NCI-H1048 (cell line): ENCODE measurements at regions not wholly inside any gene's neighbourhood (a gene's known extent, or its start where the extent isn't known, plus 50 kb on each side); places are given as distances from the start of the nearest gene placed in this dataset.

Experiments used
- DNase-seq: peaks from one replicate; lab custom pipeline; 2025; lab: John Stamatoyannopoulos, UW

DNA sequence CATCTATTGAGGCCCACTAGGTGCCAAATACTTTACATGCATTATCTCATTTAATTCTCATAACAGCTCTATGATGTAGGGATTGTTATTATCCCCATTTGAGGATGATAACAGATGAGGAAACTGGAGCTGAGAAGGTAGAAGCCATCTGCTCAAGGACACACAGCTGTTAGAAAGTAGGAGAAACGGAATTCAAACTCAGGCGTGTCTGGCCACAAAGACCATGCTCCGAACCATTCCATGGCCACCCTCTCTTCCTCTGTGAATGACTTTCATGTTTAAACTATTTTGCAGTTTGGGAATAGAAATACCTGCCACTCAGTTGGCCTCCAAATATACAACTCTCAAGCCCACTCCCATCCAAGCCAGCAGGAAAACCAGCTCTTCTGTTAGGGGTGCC, 87.6 kb upstream of the ANKRD55 start:
- DNase-seq = no peak

DNA sequence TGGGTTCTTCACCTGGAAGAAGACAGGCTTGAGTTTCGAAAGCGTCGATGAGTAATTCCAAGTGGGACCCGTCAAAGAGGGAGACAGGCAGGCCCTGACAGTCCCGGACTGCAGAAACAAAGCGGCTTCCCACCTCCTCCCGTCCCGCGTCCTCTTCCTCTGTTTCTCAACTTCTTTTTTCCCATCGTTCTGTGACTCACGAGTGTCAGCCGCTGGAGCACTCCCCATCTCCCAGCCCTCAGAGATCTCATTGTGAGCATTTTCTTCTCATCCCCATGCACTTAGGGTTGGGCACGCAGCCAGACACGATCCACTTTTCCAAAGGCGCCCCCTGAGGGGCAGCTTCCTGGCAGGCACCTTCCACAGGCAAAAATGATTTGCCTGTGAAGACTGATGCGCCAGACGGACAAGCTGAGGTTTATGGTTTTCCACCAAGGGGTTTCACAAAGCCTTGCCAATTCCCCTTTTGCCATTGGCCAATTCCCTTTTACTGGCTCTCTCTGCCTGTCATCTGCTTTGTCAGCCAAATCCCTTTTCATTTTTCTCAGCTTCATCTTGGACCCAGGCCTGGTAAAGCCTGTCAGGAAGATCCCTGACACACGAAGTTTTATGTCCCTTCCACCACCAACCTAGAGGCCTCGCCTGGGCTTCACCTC, 86.5 kb upstream of the ANKRD55 start:
- no peak for DNase-seq

DNA sequence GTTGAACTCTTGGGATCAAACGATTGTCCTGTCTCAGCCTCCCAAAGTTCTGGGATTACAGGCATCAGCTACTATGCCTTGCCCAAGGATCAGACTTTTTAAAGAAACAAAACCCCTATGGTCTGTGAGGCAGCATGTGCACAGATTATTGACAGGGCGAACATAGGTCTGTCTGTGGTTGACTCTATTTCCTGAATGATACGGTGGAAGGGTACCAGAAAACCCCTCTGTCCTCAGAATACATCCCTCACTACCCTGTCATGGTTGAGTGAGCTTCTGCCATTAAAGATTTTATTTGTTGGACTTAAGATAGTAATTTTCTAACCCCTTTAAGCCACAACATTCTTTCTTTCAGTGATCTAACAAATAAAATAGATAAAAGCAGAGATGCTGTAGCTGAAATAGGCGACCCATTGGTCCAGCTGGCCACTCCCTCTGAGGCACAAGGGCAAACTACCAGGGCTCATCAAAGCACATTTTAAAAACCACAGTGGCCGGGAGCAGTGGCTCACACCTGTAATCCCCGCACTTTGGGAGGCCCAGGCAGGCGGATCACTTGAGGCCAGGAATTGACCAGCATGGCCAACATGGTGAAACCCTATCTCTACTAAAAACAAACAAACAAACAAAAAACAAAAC, 84.9 kb upstream of the ANKRD55 start:
- no peak for DNase-seq

DNA sequence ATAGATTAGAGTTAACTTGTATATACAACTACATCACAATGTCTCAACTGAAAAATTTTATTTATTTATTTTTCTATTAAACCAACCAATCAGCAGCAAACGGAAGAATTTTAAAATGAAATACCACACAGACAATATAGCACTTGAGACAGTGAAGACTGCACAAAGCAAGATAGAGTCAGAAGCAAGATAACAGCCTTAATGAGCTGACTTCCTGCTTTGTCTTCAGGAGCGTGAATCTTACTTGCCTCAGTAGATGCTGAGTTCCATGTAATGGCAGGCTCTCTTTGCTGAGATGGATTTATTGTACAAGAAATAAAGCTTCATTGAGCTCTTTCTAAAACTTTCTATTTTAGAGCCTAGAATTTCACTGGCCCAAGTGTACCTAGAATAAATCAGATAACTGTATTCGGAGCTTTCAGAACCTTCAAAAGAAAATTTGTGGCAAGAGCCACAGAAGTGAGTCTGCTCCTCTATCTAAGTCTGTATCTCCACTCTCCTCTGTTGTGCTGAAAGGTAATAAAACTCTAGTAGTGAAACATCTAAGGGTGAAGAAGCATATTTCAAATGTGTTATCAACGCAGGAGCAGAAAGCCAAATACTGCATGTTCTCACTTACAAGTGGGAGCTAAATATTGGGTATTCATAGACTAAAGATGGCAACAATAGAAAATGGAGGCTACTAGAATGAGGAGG, 83.3 kb upstream of the ANKRD55 start:
- DNase-seq = no peak

DNA sequence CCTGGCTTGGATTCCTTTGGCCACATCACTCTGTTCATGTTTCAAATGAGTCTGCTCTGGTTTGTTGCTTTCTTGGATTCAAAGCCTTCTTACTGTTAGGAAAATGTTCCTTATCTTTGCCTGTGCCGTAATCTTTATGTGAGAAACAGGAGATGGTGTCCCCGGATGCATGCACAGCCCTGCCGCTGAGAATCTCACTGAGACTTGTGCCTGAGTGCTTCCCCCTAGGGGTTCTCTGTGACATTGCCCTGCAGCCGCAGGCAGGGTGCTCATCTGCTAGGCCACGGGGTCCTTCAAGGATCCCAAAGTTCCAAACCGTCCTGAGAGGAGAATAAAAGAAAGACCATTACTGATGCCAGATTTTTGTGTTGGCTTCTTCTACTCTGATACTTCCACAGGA, 81.4 kb upstream of the ANKRD55 start:
- no peak for DNase-seq

DNA sequence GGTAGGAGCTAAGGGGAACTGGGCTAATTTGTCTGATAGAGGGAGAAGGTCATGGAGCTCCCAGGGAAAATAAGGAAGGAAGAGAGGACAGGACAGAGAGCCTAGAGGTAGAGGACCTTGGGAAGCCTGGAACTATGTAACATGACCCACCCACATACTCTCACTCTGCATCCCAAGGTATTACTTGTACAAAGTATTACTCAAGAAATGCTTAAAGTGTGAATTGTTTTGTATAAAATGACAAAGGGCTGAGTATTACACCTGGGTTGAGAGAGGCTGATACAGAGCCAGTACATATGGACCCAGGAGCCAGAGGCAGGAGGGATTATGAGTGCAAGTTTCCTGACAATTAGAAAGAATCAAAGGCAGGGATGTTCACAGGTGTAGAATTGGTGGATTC, 80.5 kb upstream of the ANKRD55 start:
- no peak for DNase-seq

DNA sequence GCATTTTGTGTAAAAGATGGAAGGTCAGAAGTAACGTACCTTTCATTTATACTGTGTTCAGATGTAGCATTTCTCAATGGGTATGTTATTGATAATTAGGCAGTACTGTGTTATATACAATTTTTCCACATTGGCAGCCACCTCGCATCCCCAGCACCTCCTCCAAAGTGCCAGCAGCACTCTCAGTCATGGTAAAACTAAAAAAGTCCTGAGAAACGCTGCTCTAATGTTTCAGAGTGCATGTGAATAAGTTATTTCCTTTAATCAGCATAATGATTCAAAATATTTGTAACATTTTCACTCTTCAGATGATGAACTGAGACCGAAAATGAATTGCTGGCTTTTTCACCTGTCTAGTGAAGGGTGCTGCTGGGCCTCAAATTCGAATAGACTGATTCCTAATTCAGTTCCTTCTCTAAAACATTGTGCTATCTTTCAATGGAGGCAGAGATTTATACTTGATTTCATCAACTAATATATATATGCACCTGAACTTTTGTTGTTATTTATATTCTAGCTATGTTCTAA, 79.9 kb upstream of the ANKRD55 start:
- no peak for DNase-seq

DNA sequence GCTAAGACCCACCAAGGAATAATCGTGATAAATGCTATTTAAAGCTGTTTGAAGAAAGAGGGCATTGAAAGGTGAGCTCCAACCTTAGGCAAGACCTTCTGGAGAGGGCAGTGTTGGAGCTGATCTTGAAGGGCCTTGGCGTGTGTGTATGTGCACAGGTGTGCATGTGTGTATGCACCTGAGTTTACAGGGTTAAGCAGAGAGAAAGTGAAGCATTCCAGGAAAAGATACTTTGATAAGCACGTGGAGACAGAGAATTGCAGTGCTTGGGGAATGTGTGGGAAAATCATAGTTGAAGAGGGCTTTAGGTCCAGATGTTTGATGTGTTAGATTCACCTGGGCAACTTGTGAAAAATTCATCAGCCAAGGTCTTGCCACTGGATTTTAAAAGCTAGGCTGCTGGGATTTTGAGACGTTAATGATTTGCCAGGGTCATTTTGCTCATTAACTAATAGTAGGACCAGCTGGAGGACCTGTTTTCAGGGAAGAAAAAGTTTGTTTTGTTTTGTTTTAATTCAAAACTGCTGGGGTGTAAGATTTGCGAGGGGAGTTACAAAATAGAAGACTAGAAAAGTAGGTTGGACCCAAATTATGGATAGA, 78.3 kb upstream of the ANKRD55 start:
- DNase-seq = no peak

DNA sequence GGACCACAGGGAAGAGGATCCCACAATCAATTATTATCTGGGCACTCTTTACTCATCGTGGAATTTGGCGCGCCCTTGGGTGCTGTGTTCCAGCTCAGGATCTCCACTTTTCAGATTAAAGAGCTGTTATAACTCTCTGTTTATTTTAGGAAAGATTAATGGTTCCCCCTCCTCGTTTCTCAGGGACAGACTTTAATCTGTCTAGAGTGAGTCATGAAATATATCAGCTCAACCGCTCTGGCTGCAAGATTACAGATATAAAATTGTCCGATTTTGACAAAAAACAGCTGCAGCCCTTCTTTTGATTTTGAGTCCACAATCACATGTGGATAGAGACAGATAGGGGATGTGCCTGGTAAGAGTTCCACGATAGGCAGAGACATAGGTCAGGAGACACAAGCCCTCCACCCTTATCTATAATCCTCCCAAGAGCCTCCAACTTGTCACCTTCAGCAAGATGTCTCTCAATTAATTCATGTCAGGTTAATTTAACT, 77.6 kb upstream of the ANKRD55 start:
- no peak for DNase-seq

DNA sequence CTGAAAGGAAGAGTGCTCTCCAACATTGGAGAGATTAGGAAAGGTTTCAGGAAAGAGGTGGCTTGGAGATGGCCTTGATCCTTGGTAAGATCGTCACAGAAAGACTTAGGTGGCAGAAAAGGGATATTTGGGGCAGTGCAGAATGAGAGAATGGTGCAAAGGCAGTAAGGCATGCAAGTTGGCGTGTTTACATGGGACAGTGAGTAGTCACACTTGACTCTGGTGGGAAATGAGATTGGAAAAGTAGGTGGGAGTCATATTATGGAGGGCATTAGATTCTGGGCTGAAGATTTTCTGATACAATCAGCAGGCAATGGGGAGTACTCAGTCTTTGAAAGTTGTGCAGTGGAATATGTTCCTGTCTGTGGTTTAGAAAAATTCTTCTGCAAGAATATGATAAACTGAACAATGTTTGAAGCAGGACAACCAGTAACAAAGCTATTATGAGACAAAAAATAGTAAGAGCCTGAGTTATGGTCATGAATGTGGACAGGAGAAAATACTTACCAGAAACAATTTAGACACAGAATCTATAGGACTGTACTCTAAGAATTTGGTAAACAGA, 76.2 kb upstream of the ANKRD55 start:
- DNase-seq = no peak

DNA sequence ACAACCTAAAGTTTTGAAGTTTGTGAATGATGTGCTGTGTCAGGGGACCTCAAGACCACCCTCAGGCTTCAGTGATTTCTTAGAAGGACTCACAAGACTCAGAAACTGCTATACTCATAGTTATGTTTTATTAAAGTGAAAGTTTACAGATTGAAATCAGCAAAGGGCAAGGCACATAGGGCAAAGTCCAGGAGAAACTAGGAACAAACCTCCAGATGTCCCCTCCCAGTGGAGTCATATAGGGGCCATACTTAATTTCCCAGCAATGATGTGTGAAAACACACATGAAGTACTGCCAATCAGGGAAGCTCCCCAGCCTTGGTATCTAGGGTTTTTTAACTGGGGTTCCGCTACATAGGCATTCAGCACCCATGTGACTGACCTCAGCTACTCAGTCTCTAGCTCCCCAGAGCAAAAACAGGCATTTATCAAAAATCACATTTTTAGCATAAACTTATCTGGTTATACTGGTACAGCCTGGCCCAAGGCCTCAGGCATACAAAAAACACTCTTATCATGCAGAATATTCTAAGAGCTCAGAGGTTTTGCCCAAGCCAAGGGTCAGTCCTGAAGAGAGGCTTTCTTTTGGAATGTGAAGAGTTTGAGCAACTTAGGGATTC, 74.7 kb upstream of the ANKRD55 start:
- DNase-seq = no peak

DNA sequence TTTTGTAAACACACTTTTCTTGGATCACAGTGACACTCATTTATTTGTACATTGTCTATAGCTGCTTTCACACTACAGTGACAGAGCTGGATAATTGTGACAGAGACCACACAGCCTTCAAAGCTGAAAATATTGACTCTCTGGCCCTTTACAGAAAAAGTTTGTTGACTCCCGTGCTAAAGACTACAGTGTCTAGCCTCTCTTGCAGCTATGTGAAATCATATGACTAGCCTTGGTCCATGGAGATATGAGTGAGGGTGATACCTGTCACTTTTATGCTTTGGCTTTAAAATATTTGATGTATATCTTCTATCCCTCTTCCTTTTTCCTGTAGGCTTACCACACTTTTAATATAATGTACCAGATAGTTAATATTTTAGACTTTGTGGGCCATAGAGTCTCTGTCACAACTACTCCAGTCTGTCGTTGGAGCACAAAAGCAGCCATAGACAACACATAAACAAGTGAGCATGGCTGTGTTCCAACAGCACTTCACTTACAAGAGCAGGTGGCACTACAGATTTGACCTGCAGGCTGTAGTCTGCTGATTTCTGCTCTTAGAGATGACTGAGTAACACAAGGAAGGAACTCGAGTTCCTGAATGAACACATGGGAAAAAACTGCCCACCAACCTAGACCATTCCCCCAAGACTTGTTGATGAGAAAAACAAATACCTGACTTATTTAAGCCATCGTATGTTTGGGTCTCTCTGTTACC, 73.5 kb upstream of the ANKRD55 start:
- no peak for DNase-seq

DNA sequence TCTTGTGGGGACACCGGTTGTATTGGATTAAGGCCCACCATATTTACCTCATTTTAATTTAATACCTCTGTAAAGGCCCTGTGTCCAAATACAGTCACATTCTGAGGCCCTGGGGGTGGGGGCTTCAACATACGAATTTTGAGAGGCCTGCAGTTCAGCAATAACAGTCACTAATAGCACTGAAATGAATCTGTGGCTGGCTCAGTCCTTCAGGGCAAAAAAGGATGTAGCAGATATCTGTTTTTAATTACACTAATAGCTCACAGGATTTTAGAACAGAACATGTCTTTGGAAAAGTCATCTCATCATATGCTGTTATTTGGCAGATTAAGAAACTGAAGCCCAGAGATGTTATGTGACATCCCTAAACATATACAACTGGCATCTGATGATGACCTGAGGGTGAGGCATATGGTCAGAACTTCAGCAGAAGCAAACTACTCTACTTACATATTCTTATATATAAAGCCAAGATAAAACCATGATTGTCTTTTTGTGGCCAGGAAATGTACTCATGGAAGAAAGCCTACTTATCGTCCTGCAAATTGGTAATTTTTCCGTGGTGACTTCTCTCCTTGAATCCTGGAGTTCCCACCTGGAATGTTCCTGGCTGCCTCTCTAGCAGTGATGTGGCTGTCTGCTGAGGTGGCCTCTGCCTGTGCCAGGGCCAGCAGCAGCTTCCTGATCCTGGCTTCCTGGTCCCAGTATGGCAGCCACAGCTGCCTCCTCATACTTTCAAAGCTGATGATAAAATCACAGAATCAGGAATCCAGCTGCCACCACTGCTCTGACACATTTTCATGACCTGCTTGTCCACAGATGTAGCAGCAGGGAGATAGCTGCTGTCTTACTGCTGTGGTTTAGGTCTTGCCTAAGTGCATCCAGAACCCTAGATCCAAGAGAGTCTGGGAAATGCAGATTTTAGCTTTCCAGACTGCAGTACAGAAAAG, 72.1 kb upstream of the ANKRD55 start:
- DNase-seq = no peak

DNA sequence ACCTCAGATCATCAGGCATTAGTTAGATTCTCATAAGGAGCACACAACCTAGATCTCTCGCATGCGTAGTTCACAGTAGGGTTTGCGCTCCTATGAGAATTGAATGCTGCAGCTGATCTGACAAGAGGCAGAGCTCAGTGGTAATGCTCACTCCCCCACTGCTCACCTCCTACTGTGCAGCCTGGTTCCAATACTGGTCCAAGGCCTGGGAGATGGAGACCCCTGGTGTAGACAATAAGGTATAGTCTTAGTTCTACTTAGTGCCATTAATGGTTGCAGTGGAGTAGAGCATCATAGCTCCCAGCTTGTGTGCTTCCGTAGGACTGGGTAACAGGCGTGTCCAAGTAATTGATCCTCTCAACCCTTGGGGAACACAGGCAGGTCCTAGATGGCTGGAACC, 70.4 kb upstream of the ANKRD55 start:
- no peak for DNase-seq

DNA sequence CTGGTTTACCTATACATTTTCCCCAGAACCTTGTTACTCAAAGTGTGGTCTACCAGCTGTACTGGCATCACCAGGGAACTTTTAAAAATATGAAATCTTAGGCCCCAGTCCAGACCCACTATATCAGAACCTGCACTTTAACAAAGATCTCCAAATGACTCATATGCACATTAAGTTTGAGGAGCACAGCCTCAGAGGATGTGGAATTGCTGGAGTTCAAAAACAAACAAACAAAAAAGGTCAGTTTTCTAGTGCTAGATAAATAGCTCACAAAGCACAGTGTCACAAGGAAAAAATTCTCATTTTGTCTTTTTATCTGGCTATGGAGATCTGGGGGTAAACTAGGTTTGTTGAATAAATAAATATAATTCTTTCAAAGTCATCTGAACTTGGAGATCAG, 68.9 kb upstream of the ANKRD55 start:
- no peak for DNase-seq

DNA sequence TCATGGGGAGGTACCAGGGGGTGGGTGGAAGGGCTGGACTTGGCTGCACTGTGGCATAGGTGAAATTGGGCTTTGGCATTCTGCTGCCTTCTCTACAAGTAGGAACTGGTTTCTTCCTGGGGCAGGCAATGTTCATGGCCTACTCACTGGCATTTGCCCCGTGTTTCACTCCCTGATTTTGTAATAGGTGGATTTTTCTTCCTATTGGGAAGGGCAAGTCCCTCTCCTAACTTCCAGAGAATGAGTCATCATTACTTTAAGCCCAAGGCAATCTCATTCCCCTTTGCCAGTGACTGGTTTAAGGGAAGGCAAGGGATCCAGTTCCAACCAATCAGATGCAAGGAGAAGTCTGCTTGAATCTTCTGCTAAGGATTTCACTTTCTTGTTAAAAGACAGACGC, 67.9 kb upstream of the ANKRD55 start:
- no peak for DNase-seq

DNA sequence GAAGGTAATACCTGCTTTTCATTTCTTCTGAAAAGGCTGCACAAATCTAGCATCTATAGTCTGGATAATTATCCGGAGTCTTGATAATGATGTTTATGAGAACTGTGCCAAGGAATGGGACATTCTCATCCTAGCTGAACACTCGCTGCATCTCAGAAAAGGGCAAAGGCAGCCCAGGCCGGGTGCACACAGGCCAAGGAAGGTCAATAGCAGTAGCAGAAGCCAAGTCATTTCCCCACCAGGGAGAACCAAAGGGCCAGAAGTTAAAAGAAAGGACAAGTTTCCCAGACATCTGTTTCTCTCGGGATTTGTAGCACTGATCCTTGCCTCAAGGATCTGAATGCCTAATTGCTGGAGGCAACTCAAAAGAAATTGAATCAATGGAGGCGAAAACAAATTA, 66.1 kb upstream of the ANKRD55 start:
- no peak for DNase-seq

DNA sequence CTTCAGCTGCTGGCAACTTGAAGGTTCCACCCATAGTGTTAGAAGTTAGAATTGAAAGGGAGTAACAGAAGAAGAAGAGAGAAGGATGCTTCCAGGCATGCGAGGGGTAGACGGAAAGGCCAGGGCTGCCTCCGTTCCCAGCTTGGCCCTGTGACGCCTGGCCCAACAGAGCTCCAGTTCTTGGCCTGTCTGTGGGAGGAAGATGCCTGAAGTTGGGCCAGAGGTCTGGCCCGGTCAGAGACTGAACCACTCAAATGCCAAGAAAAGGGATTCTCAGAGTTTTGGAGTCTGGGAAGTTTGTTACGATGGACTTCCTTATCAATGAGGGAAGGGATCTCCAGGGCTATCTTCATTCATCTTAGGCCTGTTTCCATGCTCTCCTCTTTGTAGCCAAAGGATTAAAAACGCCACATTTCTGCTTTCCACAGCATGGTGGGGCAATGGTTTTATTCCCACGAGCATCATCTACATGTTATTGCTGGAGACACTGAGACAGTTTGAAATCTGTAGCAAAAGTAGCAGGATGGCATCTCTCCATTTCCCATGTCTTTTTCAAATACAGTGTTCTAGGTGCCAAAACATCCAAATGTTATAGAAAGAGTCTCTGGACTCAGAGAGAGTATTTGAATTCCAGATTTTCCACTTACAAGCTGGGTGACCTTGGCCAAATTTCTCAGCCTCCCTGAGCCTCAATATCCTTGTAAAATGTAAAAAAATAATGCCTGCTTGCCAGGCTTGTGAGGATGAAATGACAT, 65.4 kb upstream of the ANKRD55 start:
- no peak for DNase-seq

DNA sequence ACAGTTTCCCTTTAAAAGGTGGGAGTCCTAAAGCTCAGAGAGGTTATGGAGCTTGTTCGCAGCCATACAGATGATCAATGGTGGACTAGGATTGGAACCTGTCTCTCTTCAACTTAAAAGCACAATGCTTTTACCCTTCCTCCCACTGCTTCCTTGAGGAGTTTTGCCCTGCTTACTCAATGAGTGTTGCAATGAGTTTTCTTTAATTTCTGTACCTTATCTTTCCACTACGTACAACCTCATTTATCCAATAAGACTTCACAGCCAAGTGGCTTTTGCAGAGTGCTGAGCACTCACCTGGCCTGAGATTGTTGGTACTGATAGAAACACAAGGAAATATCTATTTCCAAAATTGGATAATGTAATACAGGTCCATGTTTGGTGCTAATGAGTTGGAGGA, 64.7 kb upstream of the ANKRD55 start:
- DNase-seq = no peak
